ENCODE measurements at regions not wholly inside any gene's neighbourhood (a gene's known extent, or its start where the extent isn't known, plus 50 kb on each side); places are given as distances from the start of the nearest gene placed in this dataset.

DNA sequence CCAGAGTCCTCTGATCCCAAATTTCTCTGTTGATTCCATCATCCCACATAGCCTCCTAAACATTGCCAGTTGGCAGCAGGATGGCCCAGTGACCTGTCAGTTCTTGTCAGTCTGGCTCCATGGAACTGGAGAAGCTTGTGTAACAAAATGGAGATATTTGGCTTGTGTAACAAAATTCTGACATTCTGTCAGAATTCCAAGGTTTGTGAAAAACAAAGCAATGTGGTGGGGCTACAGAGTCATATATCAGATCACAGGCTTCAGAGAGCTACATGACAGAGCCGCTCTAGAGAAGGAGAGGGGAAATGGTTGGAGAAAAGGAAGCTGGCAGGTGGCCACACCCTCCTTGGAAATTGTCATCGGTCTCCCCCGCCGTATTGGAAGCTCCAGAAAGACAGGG lies 75.4 kb upstream of the MAN2A1 start:
- TF ChIP-seq, protein P1, sequence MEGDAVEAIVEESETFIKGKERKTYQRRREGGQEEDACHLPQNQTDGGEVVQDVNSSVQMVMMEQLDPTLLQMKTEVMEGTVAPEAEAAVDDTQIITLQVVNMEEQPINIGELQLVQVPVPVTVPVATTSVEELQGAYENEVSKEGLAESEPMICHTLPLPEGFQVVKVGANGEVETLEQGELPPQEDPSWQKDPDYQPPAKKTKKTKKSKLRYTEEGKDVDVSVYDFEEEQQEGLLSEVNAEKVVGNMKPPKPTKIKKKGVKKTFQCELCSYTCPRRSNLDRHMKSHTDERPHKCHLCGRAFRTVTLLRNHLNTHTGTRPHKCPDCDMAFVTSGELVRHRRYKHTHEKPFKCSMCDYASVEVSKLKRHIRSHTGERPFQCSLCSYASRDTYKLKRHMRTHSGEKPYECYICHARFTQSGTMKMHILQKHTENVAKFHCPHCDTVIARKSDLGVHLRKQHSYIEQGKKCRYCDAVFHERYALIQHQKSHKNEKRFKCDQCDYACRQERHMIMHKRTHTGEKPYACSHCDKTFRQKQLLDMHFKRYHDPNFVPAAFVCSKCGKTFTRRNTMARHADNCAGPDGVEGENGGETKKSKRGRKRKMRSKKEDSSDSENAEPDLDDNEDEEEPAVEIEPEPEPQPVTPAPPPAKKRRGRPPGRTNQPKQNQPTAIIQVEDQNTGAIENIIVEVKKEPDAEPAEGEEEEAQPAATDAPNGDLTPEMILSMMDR (IDR thresholded peaks at IDR 0.05; ENCODE audit: control insufficient read depth, insufficient read depth, low read depth, low read length, missing control alignments), result no peak
- H3K4me3 ChIP-seq (ENCODE audit: control insufficient read depth, low read depth, low read length), result no peak overlapping the region
- no peak for DNase-seq (ENCODE audit: low read depth)

DNA sequence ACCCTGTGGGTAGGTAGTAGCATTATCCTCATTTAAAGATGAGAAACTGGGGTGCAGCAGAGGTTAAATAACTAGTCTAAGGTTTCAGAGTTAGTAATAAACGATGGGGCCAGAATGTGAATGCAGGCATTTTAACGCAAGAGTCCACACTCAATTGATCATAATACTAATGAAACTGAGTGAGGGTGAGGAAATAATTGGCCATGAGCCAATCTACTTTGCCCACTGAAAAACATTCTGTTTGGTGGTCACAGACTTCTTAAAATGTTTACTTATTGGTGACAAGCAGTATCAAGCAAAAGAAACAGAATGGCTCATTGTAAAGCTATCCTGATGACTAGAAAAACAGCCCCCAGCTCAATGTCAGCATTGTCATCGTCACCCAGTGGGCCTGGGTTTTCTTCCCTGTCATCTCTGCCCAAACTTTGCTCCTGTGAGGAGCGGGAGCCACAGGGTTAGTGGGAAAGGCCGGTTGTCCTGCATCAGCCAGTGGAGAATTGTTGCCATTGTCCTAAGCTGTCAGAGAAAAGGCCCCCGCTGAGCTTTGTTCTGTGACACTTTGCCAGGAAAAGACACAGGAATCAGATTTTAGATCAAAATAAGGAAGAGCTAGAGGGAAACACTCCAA lies 77.3 kb upstream of the MAN2A1 start:
- DNase-seq (ENCODE audit: low read depth), result no peak
- TF ChIP-seq, protein P1 (IDR thresholded peaks at IDR 0.05; ENCODE audit: control insufficient read depth, insufficient read depth, low read depth, low read length, missing control alignments), result no peak
- H3K4me3 ChIP-seq (ENCODE audit: control insufficient read depth, low read depth, low read length), result no peak overlapping the region

DNA sequence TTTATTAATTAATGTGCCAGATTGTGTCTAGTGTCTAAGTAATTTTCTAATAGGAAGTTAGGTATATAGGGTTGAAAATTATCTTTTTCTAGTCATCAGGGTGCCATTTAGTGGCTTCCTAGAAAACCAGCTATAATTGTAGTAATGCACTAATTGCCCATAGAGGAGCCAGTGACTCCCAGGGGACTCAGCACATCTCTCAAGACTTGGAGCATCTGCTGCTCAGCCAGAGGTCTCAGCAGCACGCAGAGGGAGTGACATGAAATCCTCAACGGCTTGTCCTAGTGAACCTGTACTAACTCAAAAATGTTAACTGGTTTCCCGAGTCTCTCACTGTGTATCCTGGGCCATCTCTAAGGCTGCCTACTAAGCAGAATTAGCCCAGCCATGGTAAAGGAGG lies 78.2 kb upstream of the MAN2A1 start:
- no peak for DNase-seq (ENCODE audit: low read depth)
- TF ChIP-seq, protein P1 (IDR thresholded peaks at IDR 0.05; ENCODE audit: control insufficient read depth, insufficient read depth, low read depth, low read length, missing control alignments), result no peak
- H3K4me3 ChIP-seq (ENCODE audit: control insufficient read depth, low read depth, low read length), result no peak overlapping the region

DNA sequence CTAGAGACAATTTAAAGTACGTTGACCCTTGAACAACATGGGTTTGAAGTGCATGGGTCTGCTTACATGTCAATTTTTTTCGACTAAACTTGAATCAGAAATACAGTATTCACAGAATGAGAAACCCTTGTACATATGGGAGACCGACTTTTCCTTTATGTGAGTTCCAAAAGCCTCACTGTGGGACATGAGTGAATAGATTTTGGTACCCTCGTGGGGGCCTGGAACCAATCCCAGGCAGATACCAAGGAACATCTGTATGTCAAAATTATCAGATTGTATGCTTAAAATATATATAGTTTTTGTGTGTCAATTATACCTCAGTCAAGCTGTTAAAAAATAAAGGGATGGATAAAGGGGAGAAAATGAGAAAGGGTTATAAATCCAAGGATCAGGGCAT lies 78.7 kb upstream of the MAN2A1 start:
- TF ChIP-seq, protein P1 (IDR thresholded peaks at IDR 0.05; ENCODE audit: control insufficient read depth, insufficient read depth, low read depth, low read length, missing control alignments), result no peak
- DNase-seq (ENCODE audit: low read depth), result no peak

DNA sequence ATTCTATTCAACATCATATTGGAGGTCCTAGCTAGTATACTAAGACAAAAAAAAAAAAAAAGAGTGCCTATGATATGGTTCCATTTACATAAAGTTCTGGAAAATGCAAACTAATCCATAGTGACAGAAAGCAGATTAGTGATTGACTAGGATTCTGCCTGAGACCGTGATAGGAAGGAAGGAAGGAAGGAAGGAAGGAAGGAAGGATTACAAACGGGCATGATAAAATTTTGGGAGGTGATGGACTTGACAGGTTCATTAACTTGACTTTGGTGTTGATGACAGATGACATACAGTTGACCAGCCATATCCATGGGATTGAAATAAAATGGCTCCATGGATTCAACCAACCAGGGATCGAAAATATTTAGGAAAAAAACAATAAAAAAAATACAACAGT lies 79.1 kb upstream of the MAN2A1 start:
- H3K4me3 ChIP-seq (ENCODE audit: control insufficient read depth, low read depth, low read length), result no peak overlapping the region
- TF ChIP-seq, protein P1 (IDR thresholded peaks at IDR 0.05; ENCODE audit: control insufficient read depth, insufficient read depth, low read depth, low read length, missing control alignments), result no peak
- no peak for DNase-seq (ENCODE audit: low read depth)

More for the DNA sequence above, 78.7 kb upstream of the MAN2A1 start:
- no peak overlapping the region for H3K4me3 ChIP-seq (ENCODE audit: control insufficient read depth, low read depth, low read length)

DNA sequence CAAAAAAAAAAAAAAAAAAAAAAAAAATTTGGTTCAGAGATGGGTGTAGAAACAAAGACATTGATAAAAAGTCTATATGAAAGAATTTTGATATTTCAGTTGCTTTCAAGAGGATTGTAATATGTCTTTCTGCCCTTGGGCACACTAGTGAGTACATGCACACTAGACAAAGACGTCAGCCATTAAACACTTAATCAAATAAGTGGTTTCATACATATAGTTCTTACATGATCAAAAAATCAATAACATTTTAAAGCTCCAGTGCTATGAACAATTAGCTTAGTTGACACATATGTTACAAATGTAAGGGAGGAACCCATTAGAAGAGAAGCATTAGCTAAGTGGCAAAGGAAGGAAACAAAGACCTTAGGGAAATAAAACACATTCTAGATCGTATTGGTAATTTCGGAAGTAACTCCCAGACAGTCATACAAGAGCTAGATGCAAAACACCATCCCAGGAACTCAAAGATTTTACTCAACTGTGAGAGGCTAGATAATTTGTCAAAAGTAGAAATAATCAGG lies 84.5 kb upstream of the MAN2A1 start:
- no peak overlapping the region for H3K4me3 ChIP-seq (ENCODE audit: control insufficient read depth, low read depth, low read length)
- DNase-seq (ENCODE audit: low read depth), result no peak
- TF ChIP-seq, protein P1 (IDR thresholded peaks at IDR 0.05; ENCODE audit: control insufficient read depth, insufficient read depth, low read depth, low read length, missing control alignments), result no peak

All from AG09309 (cell line).